ENCODE measurements at regions not wholly inside any gene's neighbourhood (a gene's known extent, or its start where the extent isn't known, plus 50 kb on each side); places are given as distances from the start of the nearest gene placed in this dataset.

DNA sequence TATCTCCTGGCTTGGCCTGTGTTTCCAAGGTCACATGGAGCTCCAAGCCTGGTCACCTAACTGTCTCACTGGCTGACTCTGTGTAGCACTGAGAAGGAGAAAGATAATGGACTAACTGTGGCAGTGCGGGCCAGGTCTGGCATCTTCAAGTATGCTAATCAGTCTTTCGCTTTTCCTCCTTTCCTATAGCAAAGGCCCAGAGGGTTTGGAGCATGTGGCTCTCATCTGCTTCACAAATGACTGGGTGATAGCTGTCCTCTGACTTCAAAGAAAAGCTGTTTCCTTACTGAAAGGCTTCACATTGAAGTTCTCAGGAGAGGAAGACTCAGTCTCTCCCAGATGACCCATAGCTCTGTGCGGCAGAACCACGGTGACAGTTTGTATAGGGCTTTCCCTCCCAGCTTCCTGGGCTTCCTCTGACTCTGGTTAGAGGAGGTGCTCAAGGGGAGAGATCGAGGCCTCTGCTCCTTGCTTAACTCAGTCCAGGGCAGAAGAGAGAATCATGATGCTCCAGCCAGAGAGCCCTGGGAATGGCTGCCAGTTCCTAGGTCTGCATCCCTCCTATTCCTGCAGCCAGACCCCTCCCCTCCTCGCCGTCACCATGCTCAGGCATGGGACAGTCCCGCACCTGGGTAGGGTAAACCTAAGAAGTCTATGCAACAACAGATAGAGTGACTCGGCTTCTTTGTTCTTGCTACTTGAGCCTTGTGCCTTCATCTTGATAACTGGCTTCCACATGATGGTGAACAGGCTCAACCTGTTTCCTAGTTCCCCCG lies 72.3 kb downstream of the CCDC71L start (continued):
- TF ChIP-seq, protein P1, sequence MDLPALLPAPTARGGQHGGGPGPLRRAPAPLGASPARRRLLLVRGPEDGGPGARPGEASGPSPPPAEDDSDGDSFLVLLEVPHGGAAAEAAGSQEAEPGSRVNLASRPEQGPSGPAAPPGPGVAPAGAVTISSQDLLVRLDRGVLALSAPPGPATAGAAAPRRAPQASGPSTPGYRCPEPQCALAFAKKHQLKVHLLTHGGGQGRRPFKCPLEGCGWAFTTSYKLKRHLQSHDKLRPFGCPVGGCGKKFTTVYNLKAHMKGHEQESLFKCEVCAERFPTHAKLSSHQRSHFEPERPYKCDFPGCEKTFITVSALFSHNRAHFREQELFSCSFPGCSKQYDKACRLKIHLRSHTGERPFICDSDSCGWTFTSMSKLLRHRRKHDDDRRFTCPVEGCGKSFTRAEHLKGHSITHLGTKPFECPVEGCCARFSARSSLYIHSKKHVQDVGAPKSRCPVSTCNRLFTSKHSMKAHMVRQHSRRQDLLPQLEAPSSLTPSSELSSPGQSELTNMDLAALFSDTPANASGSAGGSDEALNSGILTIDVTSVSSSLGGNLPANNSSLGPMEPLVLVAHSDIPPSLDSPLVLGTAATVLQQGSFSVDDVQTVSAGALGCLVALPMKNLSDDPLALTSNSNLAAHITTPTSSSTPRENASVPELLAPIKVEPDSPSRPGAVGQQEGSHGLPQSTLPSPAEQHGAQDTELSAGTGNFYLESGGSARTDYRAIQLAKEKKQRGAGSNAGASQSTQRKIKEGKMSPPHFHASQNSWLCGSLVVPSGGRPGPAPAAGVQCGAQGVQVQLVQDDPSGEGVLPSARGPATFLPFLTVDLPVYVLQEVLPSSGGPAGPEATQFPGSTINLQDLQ (CRISPR knock-in tag; IDR thresholded peaks at IDR 0.05) = no peak
- no peak for TF ChIP-seq RCOR2 (CRISPR knock-in tag; IDR thresholded peaks at IDR 0.05)
- TF ChIP-seq ZNF282 (IDR thresholded peaks at IDR 0.05; ENCODE audit: partially characterized antibody) = no peak

DNA sequence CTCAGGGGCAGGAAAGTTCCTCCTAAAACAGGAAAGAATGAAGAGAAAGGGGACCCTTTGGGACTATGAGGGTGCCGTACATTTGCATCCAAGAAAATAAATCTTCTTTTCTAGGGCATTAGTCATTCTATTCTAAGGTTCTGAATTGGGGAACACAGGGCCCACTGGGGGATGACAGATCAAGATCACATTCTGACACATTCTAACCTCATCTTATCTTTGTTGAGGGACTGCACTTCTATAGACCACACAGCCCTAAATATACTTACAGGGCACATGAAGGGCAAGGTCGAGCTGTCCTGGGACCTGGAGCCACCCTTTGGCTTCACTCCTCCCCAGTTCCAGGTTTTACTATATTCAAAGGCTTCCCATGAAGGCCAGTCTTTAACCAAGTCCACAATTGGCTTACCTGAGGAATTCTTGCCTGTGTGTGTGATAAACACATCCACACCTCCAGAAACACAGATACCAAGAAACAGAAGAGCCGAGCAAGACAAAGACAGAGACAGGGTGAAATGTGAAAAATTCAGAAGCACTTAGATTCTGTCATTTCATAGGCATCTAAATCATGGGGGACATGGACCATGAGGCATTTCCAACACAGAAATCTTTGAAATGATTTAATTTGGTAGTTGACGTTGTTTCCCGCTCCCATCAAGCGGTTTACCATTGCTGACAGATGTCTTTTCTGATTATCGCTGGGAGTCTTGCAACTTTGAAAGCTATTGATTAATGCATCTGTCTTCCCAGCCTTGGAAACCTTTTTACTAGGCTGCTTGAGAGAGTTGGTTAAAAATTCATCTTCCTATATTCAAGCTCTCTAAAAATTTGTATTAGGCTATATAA lies 75.8 kb downstream of the CCDC71L start:
- intact Hi-C loops (cut with micrococcal nuclease; ENCODE audit: unreplicated experiment) = no loop called here
- BruUV-seq (replicated peaks) = no TSS peak
- H3K9me3 ChIP-seq (ENCODE audit: low read length) = no peaks in the 10 kb centered on the region
- H3K9ac ChIP-seq (ENCODE audit: insufficient read depth, low read depth, low read length) = no peak overlapping the region
- H4K20me1 ChIP-seq (ENCODE audit: insufficient read depth, low read length) = no peaks in the 10 kb centered on the region
- no peak for DNase-seq (ENCODE audit: low spot score)
- H3K27ac ChIP-seq (ENCODE audit: extremely low read length, insufficient read depth, low read length) = no peak overlapping the region
- in situ Hi-C loops (cut with HindIII; ENCODE audit: extremely low pct_ligation_motif_present, low pct_unique_long_range_greater_than_20kb) = no loop called here
- ChIA-PET POLR2A (no interaction called here), CTCF (ENCODE audit: low intra/inter-chr PET ratio, low total read pairs) (no interaction called here)
- H3K4me3 ChIP-seq (replicated peaks in 1 of 3; ENCODE audit: insufficient read depth in 1 of 3, low read depth in 2 of 3, low read length in 3 of 3) = no peak overlapping the region
- H3K27me3 ChIP-seq (ENCODE audit: control insufficient read depth in 1 of 2, insufficient read depth in 2 of 2, low read length in 2 of 2) = no peaks in the 10 kb centered on the region
- no peaks in the 10 kb centered on the region for H3K36me3 ChIP-seq (replicated peaks in 1 of 2; ENCODE audit: control insufficient read depth in 1 of 2, insufficient read depth in 2 of 2, low read length in 2 of 2)
- H3K79me2 ChIP-seq (ENCODE audit: insufficient read depth, low read length) = no peaks in the 10 kb centered on the region
- WGBS (ENCODE audit: low lambda C conversion rate) = 4% methylated on average over 7 of the region's 7 CpGs
- H2AFZ ChIP-seq (ENCODE audit: low read length) = no peak overlapping the region
- H3K4me2 ChIP-seq (ENCODE audit: low read depth, low read length) = no peak overlapping the region
- no peaks in the 10 kb centered on the region for H3K4me1 ChIP-seq (ENCODE audit: insufficient read depth, low read length)
- FAIRE-seq = no peak
- ATAC-seq = no peak
- TF ChIP-seq HMG20B (CRISPR knock-in tag; conservative IDR thresholded peaks at IDR 0.05) (no peak), YEATS4 (CRISPR knock-in tag; IDR thresholded peaks at IDR 0.05; ENCODE audit: borderline replicate concordance) (no peak), RORA (CRISPR knock-in tag; IDR thresholded peaks at IDR 0.05) (no peak), GZF1 (CRISPR knock-in tag; IDR thresholded peaks at IDR 0.05) (no peak), ZBTB3 (CRISPR knock-in tag; IDR thresholded peaks at IDR 0.05; ENCODE audit: borderline replicate concordance, low read depth) (no peak), ZNF737 (CRISPR knock-in tag; IDR thresholded peaks at IDR 0.05; ENCODE audit: borderline replicate concordance) (no peak), IKZF4 (CRISPR knock-in tag; IDR thresholded peaks at IDR 0.05; ENCODE audit: borderline replicate concordance, low read depth, not compliant biosample characterization) (no peak), CENPT (CRISPR knock-in tag; IDR thresholded peaks at IDR 0.05; ENCODE audit: low read depth) (no peak), MBD4 (IDR thresholded peaks at IDR 0.05; ENCODE audit: borderline replicate concordance, low read length) (no peak), ZNF7 (CRISPR knock-in tag; IDR thresholded peaks at IDR 0.05) (no peak), ZNF558 (CRISPR knock-in tag; IDR thresholded peaks at IDR 0.05; ENCODE audit: borderline replicate concordance) (no peak), TBL1XR1 (IDR thresholded peaks at IDR 0.05; ENCODE audit: borderline replicate concordance, low read length, partially characterized antibody) (no peak), ZNF546 (CRISPR knock-in tag; conservative IDR thresholded peaks at IDR 0.05) (no peak), PCBP1 (IDR thresholded peaks at IDR 0.05; ENCODE audit: borderline replicate concordance, low read depth, low read length) (no peak)
- TF ChIP-seq, protein P2, sequence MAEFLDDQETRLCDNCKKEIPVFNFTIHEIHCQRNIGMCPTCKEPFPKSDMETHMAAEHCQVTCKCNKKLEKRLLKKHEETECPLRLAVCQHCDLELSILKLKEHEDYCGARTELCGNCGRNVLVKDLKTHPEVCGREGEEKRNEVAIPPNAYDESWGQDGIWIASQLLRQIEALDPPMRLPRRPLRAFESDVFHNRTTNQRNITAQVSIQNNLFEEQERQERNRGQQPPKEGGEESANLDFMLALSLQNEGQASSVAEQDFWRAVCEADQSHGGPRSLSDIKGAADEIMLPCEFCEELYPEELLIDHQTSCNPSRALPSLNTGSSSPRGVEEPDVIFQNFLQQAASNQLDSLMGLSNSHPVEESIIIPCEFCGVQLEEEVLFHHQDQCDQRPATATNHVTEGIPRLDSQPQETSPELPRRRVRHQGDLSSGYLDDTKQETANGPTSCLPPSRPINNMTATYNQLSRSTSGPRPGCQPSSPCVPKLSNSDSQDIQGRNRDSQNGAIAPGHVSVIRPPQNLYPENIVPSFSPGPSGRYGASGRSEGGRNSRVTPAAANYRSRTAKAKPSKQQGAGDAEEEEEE (CRISPR knock-in tag; IDR thresholded peaks at IDR 0.05; ENCODE audit: borderline replicate concordance) = no peak

Data from HepG2 (cell line).